Transverse colon (tissue), 4 donors: ENCODE measurements at regions not wholly inside any gene's neighbourhood (a gene's known extent, or its start where the extent isn't known, plus 50 kb on each side); places are given as distances from the start of the nearest gene placed in this dataset.
"Not testable (repeated sequence)": the region's sequence is repeated elsewhere in the genome, so short reads cannot be mapped to it uniquely, and the experiment has no call there.

Experiments used
- DNase-seq: peaks from one replicate; pipeline ENCODE4 v3.0.0-alpha.2; 2019
- H3K27ac ChIP-seq, 4 donors: fragments of 200-600 bp; sonication (generic); 2 replicates each; pipeline ENCODE4 v1.5.1; 2016 to 2018; ENCODE audit warnings: inconsistent platforms in 4 of 4
- H3K27me3 ChIP-seq: fragments of 200-600 bp; sonication (generic); 2 replicates; pipeline ENCODE4 v1.5.1; 2017; ENCODE audit warnings: inconsistent platforms
- H3K36me3 ChIP-seq, 4 donors: fragments of 200-600 bp; sonication (generic); 2 replicates each; pipeline ENCODE4 v1.5.1; 2017 to 2019; ENCODE audit warnings: inconsistent platforms in 4 of 4
- H3K4me1 ChIP-seq, 4 donors: fragments of 200-600 bp; sonication (generic); 2 replicates each; pipeline ENCODE4 v1.5.1; 2017 to 2020; ENCODE audit warnings: inconsistent platforms in 4 of 4
- H3K4me3 ChIP-seq, 4 donors: fragments of 200-600 bp; sonication (generic); 1 replicate in 1 of 4; 2 replicates in 3 of 4; pipeline versions ENCODE4 v1.5.1 to v1.6.1; 2017 to 2019; ENCODE audit warnings: inconsistent platforms in 4 of 4
- H3K9me3 ChIP-seq, 2 donors: fragments of 200-600 bp; sonication (generic); 2 replicates each; pipeline ENCODE4 v1.5.1; 2017 to 2019; ENCODE audit warnings: inconsistent platforms in 2 of 2
- CTCF ChIP-seq, 5 experiments: fragments of 200-600 bp in 3 of 5; fragments of 450-650 bp in 2 of 5; sonication (generic) in 3 of 5; IDR thresholded peaks; 1 replicate in 2 of 5; 2 replicates in 3 of 5; pipeline ENCODE4 v1.5.1; 2016 to 2017; ENCODE audit warnings: antibody characterized with exemption in 5 of 5, inconsistent platforms in 3 of 5, mild to moderate bottlenecking in 2 of 5, moderate library complexity in 1 of 5
- EP300 ChIP-seq: sonication (generic); formaldehyde crosslinking; IDR thresholded peaks from one replicate; pipeline ENCODE4 v1.6.1; 2017; ENCODE audit warnings: antibody characterized with exemption, low read depth
- POLR2A ChIP-seq: fragments of 450-650 bp; IDR thresholded peaks from one replicate; pipeline ENCODE4 v1.6.1; 2016; ENCODE audit warnings: antibody characterized with exemption, mild to moderate bottlenecking, moderate library complexity
- POLR2AphosphoS5 ChIP-seq, 3 donors: sonication (generic); formaldehyde crosslinking; IDR thresholded peaks; one replicate each; pipeline ENCODE4 v1.6.1; 2016; ENCODE audit warnings: antibody characterized with exemption in 3 of 3
- WGBS, 2 donors: methylation state at CpG; one replicate each; pipeline ENCODE4 v1.1.5; 2018; ENCODE audit warnings: low coverage in 1 of 2; 5-methylcytosine and 5-hydroxymethylcytosine counted together
- in situ Hi-C, 4 donors: fragments of 200-750 bp; cut with MboI; loops; one replicate each; pipeline versions ENCODE4 v1.15.0 to v1.15.1; 2017; ENCODE audit warnings: low sequenced_read_pairs in 3 of 4, low pct_ligation_motif_present in 1 of 4, low pct_unique_long_range_greater_than_20kb in 1 of 4
- intact Hi-C: fragments of 100-400 bp; cut with DNase I; formaldehyde crosslinking; loops from one replicate; pipeline ENCODE4 v1.15.1; 2023; ENCODE audit warnings: low total_unique reads

- no peak overlapping the region for H3K4me3 ChIP-seq
- no peaks in the 10 kb centered on the region for H3K9me3 ChIP-seq
- no peaks in the 10 kb centered on the region for H3K27me3 ChIP-seq
- no peaks in the 10 kb centered on the region for H3K4me1 ChIP-seq
- intact Hi-C loops = no loop called here
- in situ Hi-C loops = no loop called here
- DNase-seq = no peak
- no peaks in the 10 kb centered on the region for H3K36me3 ChIP-seq
- TF ChIP-seq CTCF (IDR thresholded peaks at IDR 0.05) (no peak), POLR2A (no peak), EP300 (no peak), POLR2AphosphoS5 (IDR thresholded peaks at IDR 0.05) (no peak)
- H3K27ac ChIP-seq = no peak overlapping the region
These were observed 598.0 kb upstream of the RGMB start for GRCh38 chr5:98175474-98175873.

- H3K4me1 ChIP-seq = no peaks in the 10 kb centered on the region
- no peak for DNase-seq
- H3K4me3 ChIP-seq = no peak overlapping the region
- intact Hi-C loops (no loop called here), in situ Hi-C loops (no loop called here)
- no peak overlapping the region for H3K27ac ChIP-seq
- 72 to 100% methylated on average over 1 to 8 of the region's 8 CpGs for WGBS, 2 donors
- H3K36me3 ChIP-seq = no peaks in the 10 kb centered on the region
- no peaks in the 10 kb centered on the region for H3K9me3 ChIP-seq
- H3K27me3 ChIP-seq = no peaks in the 10 kb centered on the region
- no peak for TF ChIP-seq POLR2A
- no peak for TF ChIP-seq CTCF (IDR thresholded peaks at IDR 0.05)
- no peak for TF ChIP-seq POLR2AphosphoS5 (IDR thresholded peaks at IDR 0.05)
These were observed 593.4 kb upstream of the RGMB start for GRCh38 chr5:98179791-98180755.

- DNase-seq = no peak
- 89% methylated on average over 1 of the region's 1 CpG; no CpG with 5 or more reads in 1 of the 2 donors for WGBS, 2 donors
These were observed 587.3 kb upstream of the RGMB start for GRCh38 chr5:98186128-98186527.

GRCh38 chr5:98187945-98188344 is 585.5 kb upstream of the RGMB start:
- Histone ChIP-seq H3K9me3 (no peaks in the 10 kb centered on the region), H3K4me1 (no peaks in the 10 kb centered on the region), H3K27ac (no peak overlapping the region), H3K4me3 (no peak overlapping the region), H3K36me3 (no peaks in the 10 kb centered on the region), H3K27me3 (no peaks in the 10 kb centered on the region)
- DNase-seq = no peak
- TF ChIP-seq POLR2AphosphoS5 (IDR thresholded peaks at IDR 0.05) (no peak), POLR2A (no peak), EP300 (no peak), CTCF (IDR thresholded peaks at IDR 0.05) (no peak)
- 80 to 91% methylated on average over 1 of the region's 1 CpG for WGBS, 2 donors
- in situ Hi-C loops (no loop called here), intact Hi-C loops (no loop called here)

More at GRCh38 chr5:98186128-98186527, 587.3 kb upstream of the RGMB start:
- H3K4me3 ChIP-seq = no peak overlapping the region
- in situ Hi-C loops (no loop called here), intact Hi-C loops (no loop called here)
- no peaks in the 10 kb centered on the region for H3K36me3 ChIP-seq
- no peaks in the 10 kb centered on the region for H3K9me3 ChIP-seq
- H3K27ac ChIP-seq = no peak overlapping the region
- no peak for TF ChIP-seq EP300
- TF ChIP-seq POLR2A = no peak
- no peak for TF ChIP-seq CTCF (IDR thresholded peaks at IDR 0.05)
- TF ChIP-seq POLR2AphosphoS5 (IDR thresholded peaks at IDR 0.05) = no peak
- H3K27me3 ChIP-seq = no peaks in the 10 kb centered on the region
- no peaks in the 10 kb centered on the region for H3K4me1 ChIP-seq

GRCh38 chr5:98190344-98190743 is 583.1 kb upstream of the RGMB start:
- H3K9me3 ChIP-seq, H3K36me3 ChIP-seq, H3K4me3 ChIP-seq, in situ Hi-C loops, H3K27me3 ChIP-seq, H3K27ac ChIP-seq, DNase-seq, intact Hi-C loops, H3K4me1 ChIP-seq: not testable (repeated sequence)
- WGBS, 2 donors = 92 to 100% methylated on average over 2 to 4 of the region's 4 CpGs
